Common myeloid progenitor, CD34-positive (primary cell): ENCODE measurements at regions not wholly inside any gene's neighbourhood (a gene's known extent, or its start where the extent isn't known, plus 50 kb on each side); places are given as distances from the start of the nearest gene placed in this dataset.

Experiments
- CTCF ChIA-PET: fragments of 350-600 bp; sonication (Branson Sonifier 250); formaldehyde crosslinking; loops from one replicate; lab custom pipeline; 2021; ENCODE audit warnings: antibody characterized with exemption; lab: Charles Lee
- POLR2A ChIA-PET: fragments of 350-600 bp; sonication (Branson Sonifier 250); formaldehyde crosslinking; loops from one replicate; lab custom pipeline; 2021; ENCODE audit warnings: antibody characterized with exemption; lab: Charles Lee
- DNase-seq, 3 donors: peaks; one replicate each; pipeline versions ENCODE4 v3.0.0 to v3.0.0-alpha.2; 2013
- H3K27ac ChIP-seq, 2 experiments: 1 replicate in 1 of 2; 2 replicates in 1 of 2; pipeline ENCODE4 v1.7.0; 2013; ENCODE audit warnings: inconsistent platforms in 2 of 2, low read length in 2 of 2, mild to moderate bottlenecking in 2 of 2, low read depth in 1 of 2, moderate library complexity in 1 of 2; ENCODE audit not compliant: severe bottlenecking in 2 of 2, insufficient read depth in 1 of 2, poor library complexity in 1 of 2
- H3K27me3 ChIP-seq, 5 experiments: replicated peaks in 2 of 5; 1 replicate in 3 of 5; 2 replicates in 2 of 5; pipeline versions ENCODE4 v1.6.1 to v1.7.0; 2013; ENCODE audit warnings: low read length in 4 of 5, mild to moderate bottlenecking in 2 of 5, moderate library complexity in 2 of 5, inconsistent platforms in 1 of 5; ENCODE audit not compliant: insufficient read depth in 5 of 5, control insufficient read depth in 4 of 5
- H3K36me3 ChIP-seq, 4 experiments: 1 replicate in 2 of 4; 2 replicates in 2 of 4; pipeline versions ENCODE4 v1.6.1 to v1.7.0; 2013; ENCODE audit warnings: low read length in 3 of 4, control low read depth in 1 of 4, mild to moderate bottlenecking in 1 of 4; ENCODE audit not compliant: control insufficient read depth in 4 of 4, insufficient read depth in 4 of 4
- H3K4me1 ChIP-seq, 4 experiments: 1 replicate in 3 of 4; 2 replicates in 1 of 4; pipeline versions ENCODE4 v1.6.1 to v1.7.1; 2013; ENCODE audit warnings: low read length in 3 of 4, mild to moderate bottlenecking in 3 of 4, control low read depth in 1 of 4, inconsistent platforms in 1 of 4, moderate library complexity in 1 of 4; ENCODE audit not compliant: control insufficient read depth in 4 of 4, insufficient read depth in 4 of 4; ENCODE audit errors: control extremely low read depth in 1 of 4
- H3K4me3 ChIP-seq, 7 experiments: 1 replicate in 4 of 7; 2 replicates in 3 of 7; pipeline versions ENCODE4 v1.5.1 to v1.7.0; 2013; ENCODE audit warnings: mild to moderate bottlenecking in 7 of 7, low read length in 6 of 7, moderate library complexity in 6 of 7, inconsistent platforms in 2 of 7, low read depth in 2 of 7, control low read depth in 1 of 7; ENCODE audit not compliant: insufficient read depth in 4 of 7, control insufficient read depth in 1 of 7; ENCODE audit errors: extremely low read depth in 1 of 7
- H3K9me3 ChIP-seq, 5 experiments: 1 replicate in 4 of 5; 2 replicates in 1 of 5; pipeline versions ENCODE4 v1.6.1 to v1.7.1; 2013; ENCODE audit warnings: low read length in 4 of 5, mild to moderate bottlenecking in 2 of 5, inconsistent platforms in 1 of 5, low read depth in 1 of 5, moderate library complexity in 1 of 5; ENCODE audit not compliant: control insufficient read depth in 4 of 5, insufficient read depth in 2 of 5; ENCODE audit errors: control extremely low read depth in 1 of 5
- WGBS: methylation state at CpG from one replicate; pipeline ENCODE4 v1.1.5; 2013; ENCODE audit not compliant: insufficient coverage; 5-methylcytosine and 5-hydroxymethylcytosine counted together

GRCh38 chr5:53309653-53310052 is 170.8 kb upstream of the FST start:
- no peaks in the 10 kb centered on the region for H3K9me3 ChIP-seq
- no peaks in the 10 kb centered on the region for H3K36me3 ChIP-seq
- no peaks in the 10 kb centered on the region for H3K4me1 ChIP-seq
- H3K27me3 ChIP-seq, result peaks cover 0 to 3% (median 0%) of the 10 kb centered on the region in 5 experiments
- ChIA-PET CTCF (no interaction called here), POLR2A (no interaction called here)
- DNase-seq, result no peak
- H3K27ac ChIP-seq, result no peak overlapping the region
- no peak overlapping the region for H3K4me3 ChIP-seq
- no CpG with 5 or more reads among the region's 2 CpGs for WGBS

- Histone ChIP-seq H3K9me3 (peaks cover 0 to 16% (median 1%) of the 10 kb centered on the region in 5 experiments), H3K27me3 (peaks cover 0 to 3% (median 0%) of the 10 kb centered on the region in 5 experiments), H3K27ac (no peak overlapping the region), H3K36me3 (no peaks in the 10 kb centered on the region), H3K4me3 (no peak overlapping the region), H3K4me1 (no peaks in the 10 kb centered on the region)
- no peak for DNase-seq
- ChIA-PET POLR2A (no interaction called here), CTCF (no interaction called here)
- WGBS, result no CpG with 5 or more reads among the region's 2 CpGs
Observed at GRCh38 chr5:53311681-53312080, 168.7 kb upstream of the FST start.

GRCh38 chr5:53313145-53313544 is 167.3 kb upstream of the FST start:
- Histone ChIP-seq H3K27me3 (peaks cover 0 to 3% (median 0%) of the 10 kb centered on the region in 5 experiments), H3K4me3 (no peak overlapping the region), H3K27ac (no peak overlapping the region), H3K36me3 (no peaks in the 10 kb centered on the region), H3K4me1 (no peaks in the 10 kb centered on the region), H3K9me3 (peaks cover 0 to 19% (median 1%) of the 10 kb centered on the region in 5 experiments)
- no CpG with 5 or more reads among the region's 2 CpGs for WGBS
- ChIA-PET POLR2A (interaction anchor here (0.6 kb wide), 1 partner anchor 613 kb away, joined by 4 read pairs; no protein-coding TSS in a partner anchor), CTCF (no interaction called here)
- no peak for DNase-seq

- Histone ChIP-seq H3K9me3 (peaks cover 0 to 19% (median 1%) of the 10 kb centered on the region in 5 experiments), H3K4me1 (no peaks in the 10 kb centered on the region), H3K36me3 (no peaks in the 10 kb centered on the region), H3K4me3 (no peak overlapping the region), H3K27ac (no peak overlapping the region), H3K27me3 (no peaks in the 10 kb centered on the region)
- WGBS, result 75% methylated on average over 1 of the region's 2 CpGs
- DNase-seq, result no peak
- CTCF ChIA-PET, result no interaction called here
- POLR2A ChIA-PET, result no interaction called here
Observed at GRCh38 chr5:53318303-53318702, 162.1 kb upstream of the FST start.

- H3K4me1 ChIP-seq, result no peaks in the 10 kb centered on the region
Observed at GRCh38 chr5:53319315-53319714, 161.1 kb upstream of the FST start.

GRCh38 chr5:53321073-53321472 is 159.4 kb upstream of the FST start:
- Histone ChIP-seq H3K4me1 (no peaks in the 10 kb centered on the region), H3K36me3 (no peaks in the 10 kb centered on the region), H3K27ac (no peak overlapping the region), H3K4me3 (no peak overlapping the region), H3K9me3 (peaks cover 0 to 7% (median 0%) of the 10 kb centered on the region in 5 experiments), H3K27me3 (no peaks in the 10 kb centered on the region)
- CTCF ChIA-PET, result no interaction called here
- no CpG with 5 or more reads among the region's 1 CpG for WGBS
- DNase-seq, result no peak
- POLR2A ChIA-PET, result no interaction called here

More at GRCh38 chr5:53319315-53319714, 161.1 kb upstream of the FST start:
- WGBS, result 84% methylated on average over 3 of the region's 5 CpGs
- ChIA-PET POLR2A (no interaction called here), CTCF (no interaction called here)
- H3K27ac ChIP-seq, result no peak overlapping the region
- H3K9me3 ChIP-seq, result peaks cover 0 to 19% (median 1%) of the 10 kb centered on the region in 5 experiments
- no peaks in the 10 kb centered on the region for H3K36me3 ChIP-seq
- no peak for DNase-seq
- no peaks in the 10 kb centered on the region for H3K27me3 ChIP-seq
- no peak overlapping the region for H3K4me3 ChIP-seq

- WGBS, result 100% methylated on average over 1 of the region's 2 CpGs
- Histone ChIP-seq H3K27ac (no peak overlapping the region), H3K4me3 (no peak overlapping the region), H3K27me3 (no peaks in the 10 kb centered on the region), H3K9me3 (peaks cover 0 to 2% (median 0%) of the 10 kb centered on the region in 5 experiments), H3K36me3 (no peaks in the 10 kb centered on the region), H3K4me1 (no peaks in the 10 kb centered on the region)
- POLR2A ChIA-PET, result no interaction called here
- CTCF ChIA-PET, result no interaction called here
- no peak for DNase-seq
Observed at GRCh38 chr5:53321721-53322120, 158.7 kb upstream of the FST start.
